Osteoblast (primary cell): ENCODE measurements at regions not wholly inside any gene's neighbourhood (a gene's known extent, or its start where the extent isn't known, plus 50 kb on each side); places are given as distances from the start of the nearest gene placed in this dataset.

Experiments
- DNase-seq: peaks from one replicate; pipeline ENCODE4 v3.0.0; 2011; ENCODE audit warnings: low spot score, mixed read lengths; ENCODE audit not compliant: insufficient read length; ENCODE audit errors: missing footprints
- H2AFZ ChIP-seq: 2 replicates; pipeline ENCODE4 v1.6.0; 2011; ENCODE audit warnings: mild to moderate bottlenecking, low read length
- H3K27ac ChIP-seq: 2 replicates; pipeline ENCODE4 v1.5.1; 2011; ENCODE audit warnings: mild to moderate bottlenecking, low read depth, low read length, moderate library complexity
- H3K27me3 ChIP-seq: 2 replicates; pipeline ENCODE4 v1.6.0; 2012; ENCODE audit warnings: mild to moderate bottlenecking, control low read depth, inconsistent platforms, low read length, moderate library complexity; ENCODE audit not compliant: insufficient read depth
- H3K36me3 ChIP-seq: 2 replicates; pipeline ENCODE4 v1.5.1; 2011; ENCODE audit warnings: mild to moderate bottlenecking, low read length, control low read depth, moderate library complexity; ENCODE audit not compliant: insufficient read depth
- H3K4me1 ChIP-seq: 2 replicates; pipeline ENCODE4 v1.5.1; 2011; ENCODE audit warnings: mild to moderate bottlenecking, low read length, control low read depth, moderate library complexity; ENCODE audit not compliant: insufficient read depth
- H3K4me2 ChIP-seq: 2 replicates; pipeline ENCODE4 v1.6.0; 2011; ENCODE audit warnings: mild to moderate bottlenecking, low read length; ENCODE audit not compliant: insufficient read depth
- H3K4me3 ChIP-seq: fragments of 200-600 bp; sonication (generic); 3 replicates; pipeline ENCODE4 v1.5.1; 2012; ENCODE audit warnings: mild to moderate bottlenecking, low read length, inconsistent platforms; ENCODE audit not compliant: insufficient read depth
- H3K79me2 ChIP-seq: 2 replicates; pipeline ENCODE4 v1.6.0; 2012; ENCODE audit warnings: mild to moderate bottlenecking, low read length, control low read depth, inconsistent platforms; ENCODE audit not compliant: insufficient read depth
- H3K9me3 ChIP-seq: 2 replicates; pipeline ENCODE4 v1.5.1; 2011; ENCODE audit warnings: low read depth, low read length, control low read depth
- H4K20me1 ChIP-seq: 2 replicates; pipeline ENCODE4 v1.6.0; 2012; ENCODE audit warnings: mild to moderate bottlenecking, low read length, control low read depth; ENCODE audit not compliant: insufficient read depth
- CTCF ChIP-seq: IDR thresholded peaks from 2 replicates; pipeline ENCODE4 v1.5.1; 2011; ENCODE audit warnings: mild to moderate bottlenecking, low read depth, low read length, moderate library complexity; ENCODE audit errors: extremely low read depth

- H3K36me3 ChIP-seq: no peaks in the 10 kb centered on the region
- H3K27ac ChIP-seq: no peak overlapping the region
- H3K4me3 ChIP-seq: no peak overlapping the region
- no peaks in the 10 kb centered on the region for H3K9me3 ChIP-seq
- H3K4me1 ChIP-seq: no peaks in the 10 kb centered on the region
- no peaks in the 10 kb centered on the region for H3K79me2 ChIP-seq
- H2AFZ ChIP-seq: no peak overlapping the region
- H4K20me1 ChIP-seq: no peaks in the 10 kb centered on the region
- no peak for TF ChIP-seq CTCF
- no peak for DNase-seq
- no peaks in the 10 kb centered on the region for H3K27me3 ChIP-seq
- no peak overlapping the region for H3K4me2 ChIP-seq
Measured at GRCh38 chr1:30588311-30589073, 134.9 kb downstream of the MATN1 start.

GRCh38 chr1:30586671-30587070, 136.7 kb downstream of the MATN1 start:
- no peak overlapping the region for H2AFZ ChIP-seq
- no peak overlapping the region for H3K4me2 ChIP-seq
- TF ChIP-seq CTCF: no peak
- no peaks in the 10 kb centered on the region for H3K36me3 ChIP-seq
- no peak overlapping the region for H3K27ac ChIP-seq
- H4K20me1 ChIP-seq: no peaks in the 10 kb centered on the region
- H3K27me3 ChIP-seq: no peaks in the 10 kb centered on the region
- no peak for DNase-seq
- no peaks in the 10 kb centered on the region for H3K79me2 ChIP-seq
- H3K4me3 ChIP-seq: no peak overlapping the region
- H3K4me1 ChIP-seq: no peaks in the 10 kb centered on the region
- H3K9me3 ChIP-seq: no peaks in the 10 kb centered on the region

GRCh38 chr1:30579580-30579979, 143.8 kb downstream of the MATN1 start:
- H3K4me1 ChIP-seq: no peaks in the 10 kb centered on the region
- no peak overlapping the region for H3K4me3 ChIP-seq
- no peak overlapping the region for H3K4me2 ChIP-seq

More at GRCh38 chr1:30579580-30579979, 143.8 kb downstream of the MATN1 start:
- H3K79me2 ChIP-seq: no peaks in the 10 kb centered on the region
- H3K27ac ChIP-seq: no peak overlapping the region
- no peak for TF ChIP-seq CTCF
- no peaks in the 10 kb centered on the region for H3K27me3 ChIP-seq
- H4K20me1 ChIP-seq: no peaks in the 10 kb centered on the region
- H3K36me3 ChIP-seq: no peaks in the 10 kb centered on the region
- no peaks in the 10 kb centered on the region for H3K9me3 ChIP-seq
- no peak overlapping the region for H2AFZ ChIP-seq
- DNase-seq: no peak
